ENCODE measurements at regions not wholly inside any gene's neighbourhood (a gene's known extent, or its start where the extent isn't known, plus 50 kb on each side); places are given as distances from the start of the nearest gene placed in this dataset.

- no peak for FAIRE-seq
Measured at GRCh38 chr10:63007112-63007511, 126.0 kb upstream of the NRBF2 start.

GRCh38 chr10:63005246-63005645 lies 127.9 kb upstream of the NRBF2 start:
- no peak for TF ChIP-seq EZH2 (IDR thresholded peaks at IDR 0.05; ENCODE audit: insufficient read depth, low read length)
- TF ChIP-seq CTCF (IDR thresholded peaks at IDR 0.05; ENCODE audit: insufficient read depth, low read depth, low read length) = no peak
- Histone ChIP-seq H3K9me3 (ENCODE audit: insufficient read depth, low read depth, low read length) (peaks cover 2% of the 10 kb centered on the region), H3K79me2 (ENCODE audit: insufficient read depth, low read length) (no peaks in the 10 kb centered on the region), H4K20me1 (ENCODE audit: insufficient read depth, low read length) (no peaks in the 10 kb centered on the region), H3K4me1 (ENCODE audit: insufficient read depth, low read length) (no peaks in the 10 kb centered on the region), H3K4me3 (ENCODE audit: insufficient read depth, low read depth, low read length) (no peak overlapping the region), H3K27me3 (ENCODE audit: insufficient read depth, low read length) (peaks cover 7% of the 10 kb centered on the region), H3K27ac (ENCODE audit: low read depth, low read length) (no peak overlapping the region), H2AFZ (ENCODE audit: low read depth, low read length) (no peak overlapping the region), H3K36me3 (ENCODE audit: insufficient read depth, low read length) (no peaks in the 10 kb centered on the region), H3K4me2 (ENCODE audit: low read length) (no peak overlapping the region), H3K9ac (ENCODE audit: low read length) (no peak overlapping the region)
- DNase-seq (ENCODE audit: low read depth) = peak; percentile 83
- Mint-ChIP-seq H3K27me3 (ENCODE audit: low read depth, unreplicated experiment) (peaks cover 6% of the 10 kb centered on the region), H3K4me1 (ENCODE audit: low read depth, unreplicated experiment) (no peaks in the 10 kb centered on the region), H3K9me3 (ENCODE audit: unreplicated experiment) (no peaks in the 10 kb centered on the region), H3K4me3 (ENCODE audit: unreplicated experiment) (no peak overlapping the region), H3K36me3 (ENCODE audit: low read depth, unreplicated experiment) (no peaks in the 10 kb centered on the region), H3K27ac (ENCODE audit: unreplicated experiment) (no peak overlapping the region)
- no peak for FAIRE-seq

More at GRCh38 chr10:63007112-63007511, 126.0 kb upstream of the NRBF2 start:
- no peak overlapping the region for H3K27ac Mint-ChIP-seq (ENCODE audit: unreplicated experiment)
- no peak overlapping the region for H3K4me2 ChIP-seq (ENCODE audit: low read length)
- no peaks in the 10 kb centered on the region for H3K79me2 ChIP-seq (ENCODE audit: insufficient read depth, low read length)
- H4K20me1 ChIP-seq (ENCODE audit: insufficient read depth, low read length) = no peaks in the 10 kb centered on the region
- H3K27me3 Mint-ChIP-seq (ENCODE audit: low read depth, unreplicated experiment) = peaks cover 4% of the 10 kb centered on the region
- no peak overlapping the region for H3K4me3 ChIP-seq (ENCODE audit: insufficient read depth, low read depth, low read length)
- H3K4me1 Mint-ChIP-seq (ENCODE audit: low read depth, unreplicated experiment) = no peaks in the 10 kb centered on the region
- H3K4me1 ChIP-seq (ENCODE audit: insufficient read depth, low read length) = no peaks in the 10 kb centered on the region
- H2AFZ ChIP-seq (ENCODE audit: low read depth, low read length) = no peak overlapping the region
- H3K36me3 Mint-ChIP-seq (ENCODE audit: low read depth, unreplicated experiment) = no peaks in the 10 kb centered on the region
- peaks cover 2% of the 10 kb centered on the region for H3K9me3 ChIP-seq (ENCODE audit: insufficient read depth, low read depth, low read length)
- no peak overlapping the region for H3K4me3 Mint-ChIP-seq (ENCODE audit: unreplicated experiment)
- DNase-seq (ENCODE audit: low read depth) = no peak
- TF ChIP-seq EZH2 (IDR thresholded peaks at IDR 0.05; ENCODE audit: insufficient read depth, low read length) = no peak
- no peak for TF ChIP-seq CTCF (IDR thresholded peaks at IDR 0.05; ENCODE audit: insufficient read depth, low read depth, low read length)
- H3K27me3 ChIP-seq (ENCODE audit: insufficient read depth, low read length) = peaks cover 7% of the 10 kb centered on the region
- H3K27ac ChIP-seq (ENCODE audit: low read depth, low read length) = no peak overlapping the region
- no peaks in the 10 kb centered on the region for H3K9me3 Mint-ChIP-seq (ENCODE audit: unreplicated experiment)
- H3K9ac ChIP-seq (ENCODE audit: low read length) = no peak overlapping the region
- no peaks in the 10 kb centered on the region for H3K36me3 ChIP-seq (ENCODE audit: insufficient read depth, low read length)

GRCh38 chr10:63003816-63004453 lies 129.2 kb upstream of the NRBF2 start:
- no peaks in the 10 kb centered on the region for H3K79me2 ChIP-seq (ENCODE audit: insufficient read depth, low read length)
- FAIRE-seq (no peak), DNase-seq (ENCODE audit: low read depth) (no peak)
- H3K27ac ChIP-seq (ENCODE audit: low read depth, low read length) = no peak overlapping the region
- no peaks in the 10 kb centered on the region for H3K36me3 ChIP-seq (ENCODE audit: insufficient read depth, low read length)
- peaks cover 6% of the 10 kb centered on the region for H3K27me3 Mint-ChIP-seq (ENCODE audit: low read depth, unreplicated experiment)
- H3K9ac ChIP-seq (ENCODE audit: low read length) = no peak overlapping the region
- H3K4me1 ChIP-seq (ENCODE audit: insufficient read depth, low read length) = no peaks in the 10 kb centered on the region
- H3K4me3 Mint-ChIP-seq (ENCODE audit: unreplicated experiment) = no peak overlapping the region
- H2AFZ ChIP-seq (ENCODE audit: low read depth, low read length) = no peak overlapping the region
- H3K27ac Mint-ChIP-seq (ENCODE audit: unreplicated experiment) = no peak overlapping the region
- no peak overlapping the region for H3K4me2 ChIP-seq (ENCODE audit: low read length)
- TF ChIP-seq CTCF (IDR thresholded peaks at IDR 0.05; ENCODE audit: insufficient read depth, low read depth, low read length) (peak; percentile 24), EZH2 (IDR thresholded peaks at IDR 0.05; ENCODE audit: insufficient read depth, low read length) (no peak)
- H3K36me3 Mint-ChIP-seq (ENCODE audit: low read depth, unreplicated experiment) = no peaks in the 10 kb centered on the region
- peaks cover 2% of the 10 kb centered on the region for H3K9me3 ChIP-seq (ENCODE audit: insufficient read depth, low read depth, low read length)
- no peak overlapping the region for H3K4me3 ChIP-seq (ENCODE audit: insufficient read depth, low read depth, low read length)
- H4K20me1 ChIP-seq (ENCODE audit: insufficient read depth, low read length) = no peaks in the 10 kb centered on the region
- H3K4me1 Mint-ChIP-seq (ENCODE audit: low read depth, unreplicated experiment) = no peaks in the 10 kb centered on the region
- H3K9me3 Mint-ChIP-seq (ENCODE audit: unreplicated experiment) = no peaks in the 10 kb centered on the region
- H3K27me3 ChIP-seq (ENCODE audit: insufficient read depth, low read length) = peaks cover 7% of the 10 kb centered on the region
